ENCODE measurements at regions not wholly inside any gene's neighbourhood (a gene's known extent, or its start where the extent isn't known, plus 50 kb on each side); places are given as distances from the start of the nearest gene placed in this dataset.

DNA sequence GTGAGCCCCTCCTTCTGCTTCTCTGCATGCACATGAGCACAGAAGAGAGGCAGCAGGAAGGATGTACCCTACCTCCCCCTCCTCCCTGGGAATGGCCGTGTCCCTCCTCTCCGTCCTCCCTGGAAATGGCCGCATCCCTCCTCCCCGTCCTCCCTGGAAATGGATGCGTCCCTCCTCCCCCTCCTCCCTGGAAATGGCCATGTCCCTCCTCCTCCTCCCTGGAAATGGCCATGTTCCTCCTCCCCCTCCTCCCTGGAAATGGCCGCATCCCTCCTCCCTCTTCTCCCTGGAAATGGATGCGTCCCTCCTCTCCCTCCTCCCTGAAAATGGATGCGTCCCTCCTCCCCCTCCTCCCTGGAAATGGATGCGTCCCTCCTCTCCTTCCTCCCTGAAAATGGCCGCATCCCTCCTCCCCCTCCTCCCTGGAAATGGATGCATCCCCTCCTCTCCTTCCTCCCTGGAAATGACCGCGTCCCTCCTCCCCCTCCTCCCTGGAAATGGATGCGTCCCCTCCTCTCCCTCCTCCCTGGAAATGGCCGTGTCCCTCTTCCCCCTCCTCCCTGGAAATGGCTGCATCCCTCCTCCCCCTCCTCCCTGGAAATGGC, 428.6 kb downstream of the AACS start:
- Mint-ChIP-seq H3K27me3 (ENCODE audit: insufficient read depth) (no peaks in the 10 kb centered on the region), H3K4me1 (ENCODE audit: low read depth) (no peaks in the 10 kb centered on the region), H3K36me3 (ENCODE audit: low read depth) (no peaks in the 10 kb centered on the region), H3K4me3 (no peak overlapping the region), H3K27ac (no peak overlapping the region), H3K9me3 (peaks cover 4% of the 10 kb centered on the region)
- DNase-seq (ENCODE audit: low spot score) = no peak
- intact Hi-C loops (cut with micrococcal nuclease) = no loop called here

DNA sequence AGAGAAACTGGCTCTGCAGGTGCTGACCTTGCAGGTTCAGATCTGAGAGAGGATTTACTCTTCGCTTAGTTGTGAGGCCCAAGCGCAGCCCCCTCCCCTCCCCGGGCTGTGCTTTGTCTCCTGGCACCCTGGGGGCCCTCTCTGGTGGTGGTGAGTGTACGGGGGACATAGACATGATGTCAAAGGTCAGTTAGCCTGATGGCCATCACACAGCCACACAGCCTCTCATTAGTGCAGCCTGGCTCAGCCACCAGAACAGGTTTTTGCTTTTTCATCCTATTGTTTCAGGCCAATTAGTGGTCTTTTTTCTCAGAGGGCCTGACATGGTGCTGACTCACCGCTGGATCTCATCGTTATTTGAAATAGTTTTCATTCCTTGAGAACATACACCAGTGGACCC, 437.9 kb downstream of the AACS start:
- DNase-seq (ENCODE audit: low spot score) = no peak
- Mint-ChIP-seq H3K36me3 (ENCODE audit: low read depth) (no peaks in the 10 kb centered on the region), H3K27me3 (ENCODE audit: insufficient read depth) (no peaks in the 10 kb centered on the region), H3K4me3 (no peak overlapping the region), H3K9me3 (no peaks in the 10 kb centered on the region), H3K27ac (no peak overlapping the region), H3K4me1 (ENCODE audit: low read depth) (no peaks in the 10 kb centered on the region)
- intact Hi-C loops (cut with micrococcal nuclease) = no loop called here

DNA sequence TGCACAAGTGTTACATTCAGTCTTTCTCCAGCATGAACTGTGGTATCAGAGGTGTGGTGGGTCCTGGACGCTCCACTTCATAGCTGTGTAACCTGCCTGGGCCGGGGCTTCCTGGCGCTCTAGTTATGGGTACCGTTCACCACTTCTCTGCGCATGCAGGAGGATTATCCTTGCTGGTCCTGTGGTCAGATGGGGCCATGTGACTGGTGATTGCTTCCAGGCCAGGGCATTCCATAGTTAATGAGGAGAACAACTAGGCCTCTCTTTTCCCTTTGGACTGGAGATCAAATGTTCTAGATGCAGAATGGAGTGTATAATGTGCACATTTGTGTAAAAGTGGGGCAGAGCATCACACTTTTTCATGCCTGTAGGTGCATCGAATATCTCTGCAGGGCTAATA, 444.0 kb downstream of the AACS start:
- DNase-seq (ENCODE audit: low spot score) = no peak
- H3K27me3 Mint-ChIP-seq (ENCODE audit: insufficient read depth) = no peaks in the 10 kb centered on the region
- no peak overlapping the region for H3K4me3 Mint-ChIP-seq
- H3K36me3 Mint-ChIP-seq (ENCODE audit: low read depth) = no peaks in the 10 kb centered on the region
- no peak overlapping the region for H3K27ac Mint-ChIP-seq
- no peaks in the 10 kb centered on the region for H3K4me1 Mint-ChIP-seq (ENCODE audit: low read depth)
- H3K9me3 Mint-ChIP-seq = no peaks in the 10 kb centered on the region
- intact Hi-C loops (cut with micrococcal nuclease) = no loop called here

DNA sequence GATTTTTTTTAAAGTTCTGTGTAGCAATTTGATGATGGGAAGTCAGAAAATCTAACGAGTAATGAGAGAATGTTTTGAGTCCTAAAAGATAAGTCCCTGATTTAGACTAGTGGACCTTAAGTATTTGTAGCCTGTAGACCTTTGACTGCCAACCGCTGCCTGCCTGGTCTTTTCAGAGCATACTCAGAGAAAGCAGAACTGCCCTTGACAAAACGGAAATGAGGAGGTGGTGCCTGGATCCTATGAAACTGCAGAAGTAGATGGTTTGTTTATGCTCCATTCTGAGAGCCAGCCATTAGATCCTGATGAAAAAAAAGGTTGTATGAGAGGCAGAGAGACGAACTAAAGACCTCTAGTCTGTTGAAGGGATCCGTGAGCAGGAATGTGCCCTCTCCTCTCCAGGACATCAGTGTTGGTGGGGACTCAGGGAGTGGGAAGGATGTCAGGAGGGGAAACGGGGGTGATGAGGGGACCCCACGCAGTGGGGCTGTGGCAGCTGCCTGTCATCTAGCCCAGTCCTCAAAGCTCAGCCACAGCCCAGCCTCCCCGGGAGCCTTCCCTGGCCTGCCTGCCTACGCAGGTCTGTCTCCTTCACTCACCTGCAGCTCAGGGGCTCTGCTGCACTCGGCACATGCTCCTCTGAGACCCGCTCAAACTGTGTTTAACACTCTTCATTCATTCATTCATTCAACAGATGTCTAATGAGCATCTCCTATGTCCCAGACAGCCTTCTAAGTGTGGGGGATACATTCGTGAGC, 447.5 kb downstream of the AACS start:
- Mint-ChIP-seq H3K36me3 (ENCODE audit: low read depth) (no peaks in the 10 kb centered on the region), H3K9me3 (no peaks in the 10 kb centered on the region), H3K27me3 (ENCODE audit: insufficient read depth) (no peaks in the 10 kb centered on the region), H3K4me3 (no peak overlapping the region), H3K27ac (no peak overlapping the region), H3K4me1 (ENCODE audit: low read depth) (no peaks in the 10 kb centered on the region)
- intact Hi-C loops (cut with micrococcal nuclease) = no loop called here
- no peak for DNase-seq (ENCODE audit: low spot score)

DNA sequence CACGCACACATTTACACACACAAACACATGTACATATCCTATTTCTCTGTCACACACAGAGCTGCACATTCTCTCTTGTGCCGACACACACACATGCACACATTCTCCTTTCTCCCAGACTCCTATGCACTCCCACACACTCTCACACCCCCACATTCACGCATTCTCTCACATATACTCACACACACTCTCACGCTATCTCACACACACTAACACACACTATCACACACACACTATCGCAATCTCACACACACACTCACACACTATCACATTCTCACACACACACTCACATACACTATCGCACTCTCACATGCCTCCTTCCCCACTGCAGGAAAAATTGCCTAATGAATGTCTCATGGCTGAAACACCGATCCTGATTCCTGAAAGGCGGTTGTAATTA, 450.7 kb downstream of the AACS start:
- Mint-ChIP-seq H3K4me3 (no peak overlapping the region), H3K27me3 (ENCODE audit: insufficient read depth) (no peaks in the 10 kb centered on the region), H3K27ac (no peak overlapping the region), H3K36me3 (ENCODE audit: low read depth) (no peaks in the 10 kb centered on the region), H3K4me1 (ENCODE audit: low read depth) (no peaks in the 10 kb centered on the region), H3K9me3 (no peaks in the 10 kb centered on the region)
- no peak for DNase-seq (ENCODE audit: low spot score)
- intact Hi-C loops (cut with micrococcal nuclease) = no loop called here

DNA sequence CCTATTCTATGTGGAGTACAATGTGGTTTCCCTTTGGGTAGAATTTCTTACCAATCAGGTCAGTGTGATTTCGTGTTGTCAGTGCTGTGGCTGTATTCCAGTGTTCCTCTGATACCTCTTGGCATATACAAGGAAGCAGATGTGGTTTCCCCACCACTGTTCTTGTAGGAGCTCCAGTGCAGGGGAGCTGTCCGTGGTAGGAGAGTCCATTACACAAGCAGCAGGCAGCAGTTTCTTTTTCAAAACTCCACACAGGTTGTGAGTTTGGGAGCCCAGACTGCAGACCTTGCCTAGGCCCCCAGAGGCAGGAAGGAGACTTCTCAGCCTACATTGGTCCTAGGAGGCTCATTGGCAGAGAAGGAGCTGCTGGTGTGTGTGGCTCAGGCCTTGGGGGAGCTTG, 452.8 kb downstream of the AACS start:
- intact Hi-C loops (cut with micrococcal nuclease) = no loop called here
- H3K9me3 Mint-ChIP-seq = peaks cover 4% of the 10 kb centered on the region
- DNase-seq (ENCODE audit: low spot score) = no peak
- H3K27me3 Mint-ChIP-seq (ENCODE audit: insufficient read depth) = no peaks in the 10 kb centered on the region
- H3K27ac Mint-ChIP-seq = no peak overlapping the region
- H3K4me3 Mint-ChIP-seq = no peak overlapping the region
- no peaks in the 10 kb centered on the region for H3K36me3 Mint-ChIP-seq (ENCODE audit: low read depth)
- no peaks in the 10 kb centered on the region for H3K4me1 Mint-ChIP-seq (ENCODE audit: low read depth)

DNA sequence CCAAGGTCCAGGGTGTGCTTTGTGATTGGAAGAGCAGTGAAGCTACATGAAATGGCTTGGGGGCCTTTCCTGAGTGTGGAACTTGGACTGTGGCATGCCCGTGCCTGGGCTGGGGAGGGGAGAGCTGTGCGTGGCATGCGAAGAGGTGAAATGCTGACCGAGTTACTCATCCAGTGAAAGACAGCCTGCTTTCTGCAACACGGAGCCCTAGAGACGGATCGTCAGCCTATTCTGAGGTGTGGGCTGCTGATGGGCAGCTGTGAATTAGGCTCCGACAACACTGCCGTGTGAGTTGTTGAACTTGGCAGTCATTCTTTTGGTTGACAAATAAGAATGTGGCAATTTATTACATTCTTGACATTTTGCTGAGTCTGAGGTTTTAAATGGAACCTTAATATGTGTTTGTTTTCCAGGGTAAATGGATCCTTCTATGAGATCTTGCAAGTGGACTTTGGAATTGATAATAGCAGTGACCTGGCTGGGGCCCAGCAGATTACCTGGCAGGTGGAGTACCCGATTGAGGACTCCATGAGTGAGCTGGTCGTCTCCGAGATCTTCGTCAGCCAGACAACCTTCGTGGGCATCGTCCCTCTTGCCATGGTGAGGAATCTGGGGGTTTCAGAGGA, 453.9 kb downstream of the AACS start:
- no peaks in the 10 kb centered on the region for H3K4me1 Mint-ChIP-seq (ENCODE audit: low read depth)
- intact Hi-C loops (cut with micrococcal nuclease) = no loop called here
- no peak overlapping the region for H3K27ac Mint-ChIP-seq
- H3K27me3 Mint-ChIP-seq (ENCODE audit: insufficient read depth) = no peaks in the 10 kb centered on the region
- no peak overlapping the region for H3K4me3 Mint-ChIP-seq
- no peak for DNase-seq (ENCODE audit: low spot score)
- H3K9me3 Mint-ChIP-seq = peaks cover 4% of the 10 kb centered on the region
- no peaks in the 10 kb centered on the region for H3K36me3 Mint-ChIP-seq (ENCODE audit: low read depth)

DNA sequence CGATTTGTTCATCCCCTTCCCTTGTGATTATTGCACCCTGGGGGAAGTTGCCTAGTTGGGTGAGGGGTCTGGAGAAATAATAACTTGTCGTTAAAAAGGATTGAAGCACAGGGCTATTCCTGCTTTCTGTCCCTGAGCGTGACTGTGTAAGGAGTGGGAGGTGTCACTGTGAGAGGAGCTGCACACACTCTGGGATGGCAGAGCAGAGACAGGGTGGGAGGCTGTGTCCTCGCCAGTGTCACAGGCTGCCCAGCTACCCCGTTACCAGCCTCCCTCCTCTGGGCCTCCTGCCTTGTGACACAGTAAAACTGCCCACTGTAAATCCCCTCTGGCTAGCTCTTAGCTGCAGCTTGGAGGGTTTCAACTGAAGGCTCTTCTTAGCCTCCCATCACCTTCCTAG, 460.6 kb downstream of the AACS start:
- intact Hi-C loops (cut with micrococcal nuclease) = no loop called here
- H3K9me3 Mint-ChIP-seq = peaks cover 4% of the 10 kb centered on the region

DNA sequence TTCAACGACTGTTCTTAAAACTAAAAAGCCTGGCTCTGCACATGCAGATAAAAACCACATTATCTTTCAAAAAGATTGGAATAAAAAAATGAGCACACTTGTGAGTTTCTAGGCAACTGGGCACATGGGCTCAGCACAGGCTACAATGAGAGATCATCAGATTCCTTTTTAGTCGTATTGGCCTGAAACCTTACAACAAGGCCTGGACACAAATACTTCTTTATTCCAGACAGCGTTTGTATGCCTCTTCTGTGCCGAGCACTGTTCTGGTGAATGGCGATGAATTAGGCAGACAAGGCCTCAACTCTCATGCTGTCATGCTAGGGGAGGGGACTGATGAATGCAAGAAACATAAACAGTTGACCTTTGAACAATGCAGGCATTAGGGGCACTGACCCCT, 463.0 kb downstream of the AACS start:
- Mint-ChIP-seq H3K4me3 (no peak overlapping the region), H3K27ac (no peak overlapping the region), H3K9me3 (no peaks in the 10 kb centered on the region), H3K36me3 (ENCODE audit: low read depth) (no peaks in the 10 kb centered on the region), H3K27me3 (ENCODE audit: insufficient read depth) (peaks cover 2% of the 10 kb centered on the region), H3K4me1 (ENCODE audit: low read depth) (no peaks in the 10 kb centered on the region)
- intact Hi-C loops (cut with micrococcal nuclease) = no loop called here
- no peak for DNase-seq (ENCODE audit: low spot score)

More for the DNA sequence above, 460.6 kb downstream of the AACS start:
- H3K4me1 Mint-ChIP-seq (ENCODE audit: low read depth) = no peaks in the 10 kb centered on the region
- H3K36me3 Mint-ChIP-seq (ENCODE audit: low read depth) = no peaks in the 10 kb centered on the region
- H3K27me3 Mint-ChIP-seq (ENCODE audit: insufficient read depth) = no peaks in the 10 kb centered on the region
- H3K4me3 Mint-ChIP-seq = no peak overlapping the region
- DNase-seq (ENCODE audit: low spot score) = no peak
- H3K27ac Mint-ChIP-seq = no peak overlapping the region

DNA sequence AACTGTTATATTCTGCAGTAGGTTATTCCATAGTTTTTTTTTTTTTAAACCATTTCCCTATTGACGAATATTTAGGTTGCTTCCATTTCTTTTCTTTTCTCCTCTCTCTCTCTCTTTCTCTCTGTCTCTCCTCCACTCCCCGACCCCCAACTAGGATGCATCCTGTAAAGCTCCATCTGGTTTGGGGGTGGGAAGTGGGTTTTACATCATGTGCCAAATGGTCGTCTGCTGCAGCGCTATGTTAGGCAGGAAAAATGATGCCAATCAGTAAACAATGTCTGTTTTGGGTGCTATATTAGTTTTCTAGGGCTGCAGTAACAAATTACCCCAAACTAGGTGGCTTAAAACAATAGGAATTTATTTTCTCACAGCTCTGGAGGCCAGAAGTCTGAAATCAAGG, 465.0 kb downstream of the AACS start:
- no peaks in the 10 kb centered on the region for H3K4me1 Mint-ChIP-seq (ENCODE audit: low read depth)
- H3K27ac Mint-ChIP-seq = no peak overlapping the region
- no peaks in the 10 kb centered on the region for H3K9me3 Mint-ChIP-seq
- H3K36me3 Mint-ChIP-seq (ENCODE audit: low read depth) = no peaks in the 10 kb centered on the region
- DNase-seq (ENCODE audit: low spot score) = no peak
- peaks cover 2% of the 10 kb centered on the region for H3K27me3 Mint-ChIP-seq (ENCODE audit: insufficient read depth)
- intact Hi-C loops (cut with micrococcal nuclease) = no loop called here
- H3K4me3 Mint-ChIP-seq = no peak overlapping the region

DNA sequence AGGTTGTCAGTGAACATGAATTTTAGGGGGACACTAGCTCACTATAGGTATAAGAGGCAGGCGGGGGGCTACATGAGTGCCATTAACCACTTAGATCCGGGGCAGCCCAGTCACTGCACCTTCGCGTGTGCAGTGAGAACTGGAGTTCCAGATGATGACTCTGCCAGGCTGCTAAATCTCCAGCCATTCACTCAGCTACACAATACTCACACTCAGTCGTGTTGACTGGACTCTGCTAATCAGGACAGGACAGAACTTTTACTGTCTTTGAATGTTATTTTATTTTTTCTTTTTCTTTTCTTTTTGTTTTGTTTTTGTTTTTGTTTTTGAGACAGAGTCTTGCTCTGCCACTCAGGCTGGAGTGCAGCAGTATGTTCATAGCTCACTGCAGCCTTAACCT, 465.6 kb downstream of the AACS start:
- H3K27ac Mint-ChIP-seq = no peak overlapping the region
- DNase-seq (ENCODE audit: low spot score) = no peak
- H3K9me3 Mint-ChIP-seq = no peaks in the 10 kb centered on the region
- H3K4me3 Mint-ChIP-seq = no peak overlapping the region
- no peaks in the 10 kb centered on the region for H3K36me3 Mint-ChIP-seq (ENCODE audit: low read depth)
- intact Hi-C loops (cut with micrococcal nuclease) = no loop called here
- no peaks in the 10 kb centered on the region for H3K4me1 Mint-ChIP-seq (ENCODE audit: low read depth)
- peaks cover 2% of the 10 kb centered on the region for H3K27me3 Mint-ChIP-seq (ENCODE audit: insufficient read depth)

DNA sequence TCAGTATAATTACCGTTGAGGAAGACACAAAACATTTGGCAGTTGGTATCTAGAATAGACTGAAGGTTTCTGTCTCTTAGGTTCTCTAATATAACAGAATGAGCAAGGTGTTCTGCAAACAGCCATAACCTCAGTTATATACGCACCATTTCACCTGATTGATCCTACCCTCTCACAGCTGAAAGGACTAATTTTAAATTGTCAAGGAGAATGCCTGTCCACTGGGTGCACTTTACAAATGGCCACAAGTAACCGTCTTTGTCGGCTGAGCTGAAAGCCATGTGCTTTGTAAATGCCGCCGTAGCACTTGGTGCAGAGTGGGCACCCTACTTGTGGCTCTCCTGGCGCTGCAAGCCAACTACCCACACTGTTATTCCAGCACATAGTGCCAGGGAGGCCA, 466.3 kb downstream of the AACS start:
- H3K36me3 Mint-ChIP-seq (ENCODE audit: low read depth) = no peaks in the 10 kb centered on the region
- intact Hi-C loops (cut with micrococcal nuclease) = no loop called here
- H3K27ac Mint-ChIP-seq = no peak overlapping the region
- DNase-seq (ENCODE audit: low spot score) = no peak
- no peaks in the 10 kb centered on the region for H3K9me3 Mint-ChIP-seq
- H3K27me3 Mint-ChIP-seq (ENCODE audit: insufficient read depth) = peaks cover 2% of the 10 kb centered on the region
- H3K4me3 Mint-ChIP-seq = no peak overlapping the region
- no peaks in the 10 kb centered on the region for H3K4me1 Mint-ChIP-seq (ENCODE audit: low read depth)

DNA sequence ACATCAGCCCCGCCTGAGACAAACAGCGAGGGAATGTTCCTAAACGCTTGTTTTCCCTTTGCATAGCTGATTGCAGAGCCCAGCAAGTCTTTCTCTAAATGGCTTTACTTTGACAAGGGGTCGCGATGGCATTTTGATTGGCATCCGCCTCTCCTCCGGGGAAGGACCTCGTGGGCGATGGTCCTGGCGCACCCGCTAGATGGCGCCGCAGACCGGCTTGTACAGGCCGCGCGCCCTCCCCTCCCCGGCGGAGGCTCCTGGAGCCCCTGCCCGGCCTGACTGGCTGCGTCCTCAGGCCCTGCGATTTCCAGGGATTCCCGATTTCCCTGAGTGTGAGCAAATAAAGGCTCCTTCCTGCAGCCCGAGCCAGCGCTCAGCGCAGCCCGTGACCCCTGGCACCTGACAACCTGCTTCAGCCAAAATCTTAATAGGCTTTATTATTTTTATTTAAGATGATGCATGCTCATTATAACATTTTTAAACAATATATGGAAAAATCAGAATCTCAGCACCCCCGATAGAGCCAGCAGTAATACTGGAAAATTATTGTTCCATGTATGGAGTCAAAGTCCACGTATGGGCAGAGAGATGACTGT, 468.3 kb downstream of the AACS start:
- no peaks in the 10 kb centered on the region for H3K36me3 Mint-ChIP-seq (ENCODE audit: low read depth)

More for the DNA sequence above, 468.3 kb downstream of the AACS start:
- intact Hi-C loops (cut with micrococcal nuclease) = no loop called here
- H3K27me3 Mint-ChIP-seq (ENCODE audit: insufficient read depth) = peaks cover 2% of the 10 kb centered on the region
- DNase-seq (ENCODE audit: low spot score) = no peak
- H3K27ac Mint-ChIP-seq = no peak overlapping the region
- no peak overlapping the region for H3K4me3 Mint-ChIP-seq
- no peaks in the 10 kb centered on the region for H3K4me1 Mint-ChIP-seq (ENCODE audit: low read depth)
- H3K9me3 Mint-ChIP-seq = no peaks in the 10 kb centered on the region
